PFSK-1 (cell line): ENCODE measurements at regions not wholly inside any gene's neighbourhood (a gene's known extent, or its start where the extent isn't known, plus 50 kb on each side); places are given as distances from the start of the nearest gene placed in this dataset.

Source experiments
- FOXP2 ChIP-seq: optimal IDR thresholded peaks from 2 replicates; pipeline ENCODE3; 2011; ENCODE audit warnings: borderline replicate concordance, control low read depth, inconsistent platforms; ENCODE audit not compliant: insufficient read depth; ENCODE audit errors: extremely low read length, extremely low read depth
- POLR2AphosphoS5 ChIP-seq: IDR thresholded peaks from 2 replicates; pipeline ENCODE4 v1.6.1; 2012; ENCODE audit warnings: low read depth, mild to moderate bottlenecking, control low read depth, low read length, moderate library complexity
- SIN3A ChIP-seq: IDR thresholded peaks from 2 replicates; pipeline ENCODE4 v1.6.1; 2012; ENCODE audit warnings: mild to moderate bottlenecking, low read length, moderate library complexity, borderline replicate concordance; ENCODE audit not compliant: insufficient read depth
- TAF1 ChIP-seq: IDR thresholded peaks from 2 replicates; pipeline ENCODE4 v1.6.1; 2012; ENCODE audit warnings: low read length, control low read depth, borderline replicate concordance; ENCODE audit not compliant: insufficient read depth
- TF ChIP-seq, protein P1 (sequence below), 2 experiments: IDR thresholded peaks; 2 replicates each; pipeline versions ENCODE4 v1.6.1 to v1.8.0; 2011 to 2012; ENCODE audit warnings: low read depth in 2 of 2, low read length in 2 of 2, control low read depth in 1 of 2, inconsistent platforms in 1 of 2, mild to moderate bottlenecking in 1 of 2, moderate library complexity in 1 of 2; ENCODE audit not compliant: insufficient read depth in 1 of 2

DNA sequence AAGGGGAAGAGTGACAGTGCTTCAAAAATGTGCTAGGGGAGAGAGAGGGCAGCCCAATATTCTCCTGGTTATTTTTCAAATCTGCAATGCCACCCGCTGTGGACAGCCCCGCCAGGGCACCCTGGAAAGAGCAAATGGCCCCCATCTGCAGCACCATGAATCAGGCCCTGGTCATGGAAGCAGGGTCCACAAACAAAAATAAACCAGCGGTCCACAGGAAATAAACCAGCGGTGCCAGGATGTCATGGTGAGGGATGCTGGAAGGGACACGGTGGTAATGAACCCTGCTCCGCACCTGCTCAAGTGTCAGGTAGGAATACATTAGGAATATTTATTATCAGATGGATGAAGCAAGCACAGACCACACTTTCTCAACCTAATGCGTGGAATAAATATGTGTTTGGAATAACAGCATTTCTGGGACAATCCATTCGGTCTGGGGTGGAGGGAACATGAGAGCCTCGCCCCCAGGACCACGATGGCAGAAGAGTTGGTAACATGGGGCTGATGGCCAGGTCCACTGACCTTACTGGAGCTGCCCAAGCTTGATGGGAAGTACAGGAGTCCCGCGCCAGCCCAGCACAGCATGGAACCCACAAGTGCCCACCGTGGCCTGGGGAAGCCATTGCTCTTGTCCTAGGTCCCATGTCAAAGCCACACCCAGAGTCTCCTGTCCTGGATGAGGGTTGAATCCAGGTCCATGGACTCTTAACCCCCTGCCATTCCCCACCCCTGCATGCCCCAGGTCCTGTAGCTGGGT is 181.7 kb downstream of the BRD1 start:
- no peak for TF ChIP-seq FOXP2

DNA sequence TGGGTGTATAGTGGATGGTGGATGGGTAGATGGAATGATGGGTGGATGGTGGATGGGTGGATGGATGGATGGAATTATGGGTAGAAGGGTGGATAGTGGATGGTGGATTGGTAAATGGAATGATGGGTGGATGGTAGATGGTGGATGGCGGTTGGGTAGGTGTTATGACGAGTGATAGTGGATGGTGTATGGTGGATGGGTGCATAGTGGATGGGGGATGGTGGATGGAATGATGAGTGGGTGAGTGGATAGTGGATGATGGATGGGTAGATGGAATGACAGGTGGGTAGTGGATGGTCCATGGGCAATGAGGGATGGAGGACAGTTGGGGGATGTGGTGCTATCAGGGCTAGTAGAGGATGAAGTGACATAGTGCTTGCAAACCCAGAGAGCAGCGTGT is 182.4 kb downstream of the BRD1 start:
- TF ChIP-seq FOXP2 (no peak), TAF1 (no peak), SIN3A (no peak), POLR2AphosphoS5 (no peak)
- TF ChIP-seq, protein P1, sequence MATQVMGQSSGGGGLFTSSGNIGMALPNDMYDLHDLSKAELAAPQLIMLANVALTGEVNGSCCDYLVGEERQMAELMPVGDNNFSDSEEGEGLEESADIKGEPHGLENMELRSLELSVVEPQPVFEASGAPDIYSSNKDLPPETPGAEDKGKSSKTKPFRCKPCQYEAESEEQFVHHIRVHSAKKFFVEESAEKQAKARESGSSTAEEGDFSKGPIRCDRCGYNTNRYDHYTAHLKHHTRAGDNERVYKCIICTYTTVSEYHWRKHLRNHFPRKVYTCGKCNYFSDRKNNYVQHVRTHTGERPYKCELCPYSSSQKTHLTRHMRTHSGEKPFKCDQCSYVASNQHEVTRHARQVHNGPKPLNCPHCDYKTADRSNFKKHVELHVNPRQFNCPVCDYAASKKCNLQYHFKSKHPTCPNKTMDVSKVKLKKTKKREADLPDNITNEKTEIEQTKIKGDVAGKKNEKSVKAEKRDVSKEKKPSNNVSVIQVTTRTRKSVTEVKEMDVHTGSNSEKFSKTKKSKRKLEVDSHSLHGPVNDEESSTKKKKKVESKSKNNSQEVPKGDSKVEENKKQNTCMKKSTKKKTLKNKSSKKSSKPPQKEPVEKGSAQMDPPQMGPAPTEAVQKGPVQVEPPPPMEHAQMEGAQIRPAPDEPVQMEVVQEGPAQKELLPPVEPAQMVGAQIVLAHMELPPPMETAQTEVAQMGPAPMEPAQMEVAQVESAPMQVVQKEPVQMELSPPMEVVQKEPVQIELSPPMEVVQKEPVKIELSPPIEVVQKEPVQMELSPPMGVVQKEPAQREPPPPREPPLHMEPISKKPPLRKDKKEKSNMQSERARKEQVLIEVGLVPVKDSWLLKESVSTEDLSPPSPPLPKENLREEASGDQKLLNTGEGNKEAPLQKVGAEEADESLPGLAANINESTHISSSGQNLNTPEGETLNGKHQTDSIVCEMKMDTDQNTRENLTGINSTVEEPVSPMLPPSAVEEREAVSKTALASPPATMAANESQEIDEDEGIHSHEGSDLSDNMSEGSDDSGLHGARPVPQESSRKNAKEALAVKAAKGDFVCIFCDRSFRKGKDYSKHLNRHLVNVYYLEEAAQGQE (IDR thresholded peaks at IDR 0.05; ENCODE audit: insufficient read depth in 1 of 2, low read depth in 2 of 2, low read length in 2 of 2), result no peak

DNA sequence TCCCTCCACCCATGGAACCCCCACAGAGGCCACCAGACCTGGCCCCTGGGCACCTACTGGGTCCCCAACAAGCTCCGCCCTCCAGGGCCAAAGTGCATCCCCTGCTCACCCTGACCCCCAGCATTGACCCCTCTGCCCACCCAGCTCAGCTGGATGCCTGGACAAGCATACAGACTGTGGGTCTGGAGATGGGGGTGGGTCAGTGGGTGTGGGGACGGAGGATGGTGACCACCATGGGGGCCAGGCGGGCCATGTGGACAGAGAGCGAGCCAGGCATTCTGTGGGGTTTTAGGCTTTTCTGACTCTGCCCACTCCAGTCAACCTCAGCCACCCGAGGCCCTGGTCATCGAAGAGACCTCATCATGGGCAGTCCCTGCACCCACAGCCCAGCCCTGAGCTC is 183.7 kb downstream of the BRD1 start:
- no peak for TF ChIP-seq SIN3A
- TF ChIP-seq TAF1, result no peak
- no peak for TF ChIP-seq POLR2AphosphoS5
- TF ChIP-seq, protein P1 (IDR thresholded peaks at IDR 0.05; ENCODE audit: insufficient read depth in 1 of 2, low read depth in 2 of 2, low read length in 2 of 2), result no peak
- no peak for TF ChIP-seq FOXP2

DNA sequence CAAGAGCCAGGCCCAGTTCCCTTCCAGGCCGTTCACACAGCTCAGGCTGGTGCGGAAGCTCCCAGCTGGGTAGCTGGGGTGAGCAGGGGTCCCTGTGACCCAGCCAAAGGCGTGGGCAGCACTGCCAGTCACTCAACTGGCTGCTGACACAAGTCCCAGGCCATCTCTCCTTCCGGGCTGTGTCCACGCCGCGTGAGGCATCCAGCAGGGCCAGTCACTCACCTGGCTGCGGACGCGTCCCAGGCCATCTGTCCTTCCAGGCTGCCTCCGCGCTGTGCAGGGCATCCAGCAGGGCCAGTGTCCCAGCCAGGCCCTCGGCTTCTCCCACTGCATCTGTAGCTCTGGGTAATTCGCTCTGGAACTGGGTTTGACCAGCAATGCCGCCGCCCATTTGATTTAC is 184.2 kb downstream of the BRD1 start:
- no peak for TF ChIP-seq FOXP2
- TF ChIP-seq, protein P1 (IDR thresholded peaks at IDR 0.05; ENCODE audit: insufficient read depth in 1 of 2, low read depth in 2 of 2, low read length in 2 of 2), result no peak
- no peak for TF ChIP-seq SIN3A
- TF ChIP-seq TAF1, result no peak
- no peak for TF ChIP-seq POLR2AphosphoS5

DNA sequence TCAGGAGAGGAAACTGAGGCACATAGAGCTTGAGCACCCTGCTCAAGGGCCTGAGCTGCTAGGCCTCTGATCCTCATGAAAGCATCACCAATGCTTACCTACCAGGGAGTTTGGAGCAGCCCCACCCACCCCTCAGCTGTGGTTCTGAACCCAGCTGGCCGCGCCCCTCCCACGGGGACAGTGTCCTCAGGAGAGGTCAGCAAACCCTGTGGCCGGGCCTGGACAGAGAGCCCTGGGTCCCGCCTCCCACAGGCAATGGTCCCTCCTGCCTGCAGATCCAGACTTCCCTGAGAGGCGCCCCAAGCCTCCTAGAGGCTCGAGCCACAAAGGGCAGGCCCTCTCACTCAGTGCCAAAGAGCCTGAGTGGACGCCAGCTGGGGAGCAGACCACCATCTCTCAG is 184.9 kb downstream of the BRD1 start:
- TF ChIP-seq POLR2AphosphoS5 (no peak), FOXP2 (no peak)
- TF ChIP-seq, protein P1 (IDR thresholded peaks at IDR 0.05; ENCODE audit: insufficient read depth in 1 of 2, low read depth in 2 of 2, low read length in 2 of 2), result no peak
